ENCODE measurements at regions not wholly inside any gene's neighbourhood (a gene's known extent, or its start where the extent isn't known, plus 50 kb on each side); places are given as distances from the start of the nearest gene placed in this dataset.

GRCh38 chr9:16348531-16348930 lies 521.9 kb downstream of the BNC2 start:
- DNase-seq, result no peak
- Histone ChIP-seq H3K27me3 (no peaks in the 10 kb centered on the region), H3K36me3 (no peaks in the 10 kb centered on the region), H3K9me3 (no peaks in the 10 kb centered on the region), H3K4me3 (ENCODE audit: low read depth, low read length) (no peak overlapping the region), H3K4me1 (peaks cover 3% of the 10 kb centered on the region; the same call in 1 of the 2 replicates)
- TF ChIP-seq CTCF (IDR thresholded peaks at IDR 0.05; ENCODE audit: low read depth, low read length), result no peak

GRCh38 chr9:16352251-16352650 lies 518.2 kb downstream of the BNC2 start:
- Histone ChIP-seq H3K27me3 (no peaks in the 10 kb centered on the region), H3K4me1 (no peaks in the 10 kb centered on the region), H3K36me3 (no peaks in the 10 kb centered on the region), H3K9me3 (no peaks in the 10 kb centered on the region), H3K4me3 (ENCODE audit: low read depth, low read length) (no peak overlapping the region)
- no peak for TF ChIP-seq CTCF (IDR thresholded peaks at IDR 0.05; ENCODE audit: low read depth, low read length)
- no peak for DNase-seq

GRCh38 chr9:16352791-16353401 lies 517.6 kb downstream of the BNC2 start:
- DNase-seq, result no peak
- no peak for TF ChIP-seq CTCF (IDR thresholded peaks at IDR 0.05; ENCODE audit: low read depth, low read length)
- Histone ChIP-seq H3K4me1 (no peaks in the 10 kb centered on the region), H3K27me3 (no peaks in the 10 kb centered on the region), H3K36me3 (no peaks in the 10 kb centered on the region), H3K9me3 (no peaks in the 10 kb centered on the region), H3K4me3 (ENCODE audit: low read depth, low read length) (no peak overlapping the region)

- Histone ChIP-seq H3K4me1 (peaks cover 4% of the 10 kb centered on the region; the same call in 1 of the 2 replicates), H3K27me3 (no peaks in the 10 kb centered on the region), H3K9me3 (no peaks in the 10 kb centered on the region), H3K4me3 (ENCODE audit: low read depth, low read length) (no peak overlapping the region), H3K36me3 (no peaks in the 10 kb centered on the region)
- no peak for DNase-seq
- no peak for TF ChIP-seq CTCF (IDR thresholded peaks at IDR 0.05; ENCODE audit: low read depth, low read length)
Measured at GRCh38 chr9:16356196-16356765, 514.2 kb downstream of the BNC2 start.

- H3K36me3 ChIP-seq, result no peaks in the 10 kb centered on the region
- TF ChIP-seq CTCF (IDR thresholded peaks at IDR 0.05; ENCODE audit: low read depth, low read length), result no peak
- H3K4me3 ChIP-seq (ENCODE audit: low read depth, low read length), result no peak overlapping the region
- no peaks in the 10 kb centered on the region for H3K27me3 ChIP-seq
- no peak for DNase-seq
- peaks cover 4% of the 10 kb centered on the region; the same call in 1 of the 2 replicates for H3K4me1 ChIP-seq
- H3K9me3 ChIP-seq, result no peaks in the 10 kb centered on the region
Measured at GRCh38 chr9:16357828-16358227, 512.6 kb downstream of the BNC2 start.

- Histone ChIP-seq H3K9me3 (no peaks in the 10 kb centered on the region), H3K36me3 (no peaks in the 10 kb centered on the region), H3K4me3 (ENCODE audit: low read depth, low read length) (no peak overlapping the region), H3K27me3 (no peaks in the 10 kb centered on the region), H3K4me1 (peaks cover 4% of the 10 kb centered on the region; the same call in 1 of the 2 replicates)
- DNase-seq, result no peak
- TF ChIP-seq CTCF (IDR thresholded peaks at IDR 0.05; ENCODE audit: low read depth, low read length), result no peak
Measured at GRCh38 chr9:16358751-16359150, 511.7 kb downstream of the BNC2 start.

Measured in BE2C (cell line).